ENCODE measurements at regions not wholly inside any gene's neighbourhood (a gene's known extent, or its start where the extent isn't known, plus 50 kb on each side); places are given as distances from the start of the nearest gene placed in this dataset.

DNA sequence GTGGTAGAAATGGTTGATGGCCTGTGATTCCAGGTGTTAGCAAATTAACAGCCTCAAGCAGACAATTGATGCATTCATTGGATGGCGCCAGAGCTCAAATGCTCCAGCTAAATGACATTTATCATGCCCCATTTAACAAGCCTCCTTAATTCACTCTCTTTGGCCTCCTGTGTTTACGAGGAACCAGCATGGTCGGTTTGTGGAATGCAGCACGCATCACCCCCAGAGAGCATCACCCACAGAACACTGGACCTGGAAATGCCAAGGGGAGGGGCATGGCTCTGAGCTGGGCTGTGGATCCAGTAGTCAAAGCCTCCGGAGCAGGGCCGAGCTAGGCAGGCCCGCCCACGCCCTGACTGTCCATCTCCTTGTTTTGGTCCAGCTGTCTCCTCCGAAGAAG lies 434.0 kb downstream of the GADD45G start:
- no peak for DNase-seq

DNA sequence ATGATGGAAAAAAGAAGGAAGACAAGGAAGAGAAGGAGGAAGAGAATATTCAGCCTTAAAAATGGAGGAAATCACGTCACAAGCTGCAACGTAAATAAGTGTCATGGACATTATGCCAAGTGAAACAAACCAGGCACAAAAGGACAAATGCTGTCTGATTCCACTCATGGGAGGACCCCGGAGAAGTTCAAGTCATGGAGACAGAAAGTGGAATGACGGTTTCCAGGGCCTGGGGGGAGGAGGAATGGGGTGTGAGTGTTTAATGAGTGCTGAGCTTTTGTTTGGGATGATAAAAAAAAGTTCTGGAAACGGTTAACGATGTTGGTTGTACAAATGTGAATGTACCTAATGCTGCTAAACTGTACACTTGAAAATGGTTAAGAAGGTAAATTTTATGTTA lies 439.5 kb downstream of the GADD45G start:
- no peak for DNase-seq

DNA sequence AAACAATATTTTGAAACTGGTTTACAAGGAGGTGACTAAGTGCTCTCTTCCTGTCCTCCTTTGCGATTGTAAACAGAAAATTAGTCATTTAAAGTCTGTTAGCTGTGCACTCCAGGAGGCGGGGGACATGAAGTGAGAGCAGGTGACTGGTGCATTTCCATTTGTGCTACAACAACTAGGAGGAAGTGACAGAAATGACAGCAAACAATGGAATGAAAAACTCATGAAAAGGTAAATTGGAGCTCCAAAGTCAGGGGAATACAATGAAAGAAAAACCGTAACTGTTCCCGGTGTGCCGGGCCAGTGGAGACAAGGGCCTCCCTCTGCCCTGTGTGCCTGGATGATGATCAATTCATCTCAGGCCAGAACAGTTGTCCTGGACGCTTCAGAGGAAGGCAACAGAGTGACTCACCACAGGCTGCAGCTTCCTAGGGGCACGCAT lies 439.9 kb downstream of the GADD45G start:
- DNase-seq = no peak

DNA sequence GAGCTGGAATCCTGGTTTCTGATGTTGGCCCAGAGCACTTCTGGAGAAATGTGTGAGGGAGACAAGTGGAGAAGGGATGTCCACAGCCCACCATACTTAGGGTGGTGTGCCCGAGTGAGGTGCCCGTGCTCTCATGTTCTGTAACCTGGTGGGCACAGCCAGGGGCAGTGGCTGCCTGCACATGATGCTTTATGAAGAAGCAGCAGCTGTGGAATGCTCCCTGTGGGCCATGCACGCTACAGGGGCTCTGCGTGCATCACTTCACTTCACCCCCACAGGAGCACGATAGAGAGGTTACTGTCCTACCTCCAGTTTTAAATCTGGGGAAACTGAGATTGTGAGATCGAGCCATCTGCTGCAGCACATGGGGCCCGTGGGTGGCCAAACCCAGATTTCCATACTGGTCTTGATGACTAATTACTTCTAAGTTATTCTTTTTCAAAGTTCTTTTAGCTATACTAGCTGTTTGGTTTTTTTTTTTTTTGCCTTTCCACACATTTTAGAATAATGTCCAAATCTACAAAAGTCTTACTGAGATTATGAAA lies 441.6 kb downstream of the GADD45G start:
- DNase-seq = no peak

GRCh38 chr9:90047828-90048227 lies 443.0 kb downstream of the GADD45G start:
- no peak for DNase-seq

DNA sequence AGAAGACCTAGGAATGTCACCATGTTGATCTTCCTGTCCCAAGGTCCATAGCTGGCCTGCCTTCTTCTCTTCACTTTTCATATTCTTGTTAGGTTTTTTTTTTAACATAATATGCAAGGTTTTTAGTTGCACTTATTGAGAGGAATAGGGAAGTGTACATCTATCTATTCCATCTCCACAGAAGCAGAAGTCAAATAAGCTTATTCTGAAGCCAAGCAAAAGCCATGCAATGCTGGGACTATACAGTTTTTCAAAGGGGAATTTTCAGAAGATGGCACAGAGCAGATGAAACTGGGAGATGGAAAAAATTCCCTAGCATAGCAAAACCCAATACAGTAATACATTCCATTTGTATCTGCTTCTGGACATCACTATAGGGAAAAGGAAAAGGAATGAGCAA lies 447.6 kb downstream of the GADD45G start:
- no peak for DNase-seq

GRCh38 chr9:90053027-90053426 lies 448.2 kb downstream of the GADD45G start:
- DNase-seq = no peak

- no peak for DNase-seq
Measured at GRCh38 chr9:90054810-90055209, 450.0 kb downstream of the GADD45G start.

DNA sequence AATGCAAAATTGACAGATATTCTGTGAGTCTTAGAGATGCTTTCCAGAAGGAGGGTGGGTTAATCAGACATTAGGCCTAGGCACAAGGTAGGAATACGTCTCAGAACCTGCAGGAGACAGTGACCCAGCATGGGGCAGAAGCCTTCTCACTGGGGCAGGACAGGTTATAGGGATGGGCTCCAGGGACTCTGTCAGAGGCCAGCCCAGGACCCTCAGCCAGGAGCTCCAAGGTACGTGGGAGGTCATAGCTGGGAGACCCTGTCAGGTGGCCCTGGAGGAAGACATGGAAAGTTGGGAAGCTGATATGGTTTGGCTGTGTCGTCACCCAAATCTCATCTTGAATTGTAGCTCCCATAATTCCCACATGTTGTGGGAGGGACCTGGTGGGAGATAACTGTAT lies 450.4 kb downstream of the GADD45G start:
- no peak for DNase-seq

DNA sequence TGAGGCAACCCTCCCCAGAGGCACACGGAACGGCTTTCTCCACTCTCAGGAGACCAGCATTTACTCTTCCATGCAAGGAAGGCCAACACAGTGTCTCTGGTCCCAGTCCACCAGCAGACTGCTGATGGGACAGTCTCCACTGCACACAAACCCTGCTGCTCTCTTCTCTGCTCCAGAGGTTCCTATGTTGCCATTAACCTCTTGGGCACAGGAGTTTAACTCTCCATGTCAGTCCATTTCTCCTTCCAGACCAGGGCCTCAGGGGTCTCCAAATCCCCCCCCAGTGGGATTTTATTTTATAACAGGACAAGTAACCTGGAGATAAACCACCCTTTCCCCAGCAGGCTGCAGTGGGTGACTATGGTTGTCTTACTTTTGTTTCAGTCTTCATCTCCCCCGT lies 452.5 kb downstream of the GADD45G start:
- DNase-seq = no peak

GRCh38 chr9:90058182-90058763 lies 453.5 kb downstream of the GADD45G start:
- no peak for DNase-seq

DNA sequence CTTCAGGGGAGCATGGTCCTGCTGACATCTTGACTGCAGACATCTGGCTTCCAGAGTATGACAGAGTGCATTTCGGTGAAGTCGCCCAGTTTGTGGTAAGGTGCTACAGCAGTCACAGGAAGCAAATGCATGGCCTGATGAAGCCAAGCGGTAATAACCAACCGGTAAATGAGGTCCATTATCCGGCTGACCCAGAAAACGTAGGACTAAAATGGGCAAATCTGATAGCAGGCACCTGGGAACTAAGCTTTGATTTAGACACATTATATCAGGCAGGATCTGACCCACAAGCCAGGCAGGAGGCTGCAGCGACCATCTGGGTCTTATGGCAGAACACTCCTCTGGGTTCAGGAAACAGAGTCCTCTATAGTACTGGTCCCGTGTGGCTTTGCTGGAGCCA lies 454.6 kb downstream of the GADD45G start:
- no peak for DNase-seq

DNA sequence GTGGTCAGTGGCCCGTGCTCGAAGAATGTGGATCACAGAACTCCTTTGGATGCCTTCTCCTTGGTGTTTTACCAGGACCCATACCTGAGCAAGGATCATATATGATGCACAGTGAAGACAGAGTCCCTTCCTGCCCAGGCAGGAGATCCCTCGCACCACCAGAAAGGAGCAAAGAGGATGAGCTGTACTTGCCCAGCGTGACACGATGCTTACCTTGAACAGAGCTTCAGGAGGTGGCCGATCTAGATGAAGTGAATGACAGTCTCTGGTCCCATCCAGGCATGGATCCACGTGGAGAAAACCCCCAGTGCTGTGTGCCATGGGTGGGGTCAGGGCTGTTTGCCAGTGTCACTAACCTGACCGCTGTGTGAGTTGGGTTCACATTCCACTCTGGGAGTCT lies 455.4 kb downstream of the GADD45G start:
- DNase-seq = no peak

DNA sequence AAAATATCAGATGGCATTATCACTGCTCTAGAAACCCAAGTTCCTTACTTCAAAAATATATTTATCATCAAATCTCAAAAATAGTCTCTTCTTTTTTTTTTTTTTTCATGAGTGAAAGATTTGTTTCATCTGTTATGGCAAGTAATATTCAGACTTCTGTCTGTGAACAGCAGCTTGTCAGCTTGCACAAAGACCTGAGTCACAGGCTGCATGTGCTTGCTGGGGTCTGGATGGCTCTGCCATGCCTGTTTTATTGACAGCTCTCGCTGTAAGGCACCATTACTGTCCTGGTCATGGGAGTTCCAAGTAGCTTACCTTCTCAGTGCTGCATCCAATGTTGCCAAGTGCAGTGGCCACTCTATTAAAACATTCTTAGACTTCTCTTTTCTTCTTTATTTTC lies 456.4 kb downstream of the GADD45G start:
- no peak for DNase-seq

DNA sequence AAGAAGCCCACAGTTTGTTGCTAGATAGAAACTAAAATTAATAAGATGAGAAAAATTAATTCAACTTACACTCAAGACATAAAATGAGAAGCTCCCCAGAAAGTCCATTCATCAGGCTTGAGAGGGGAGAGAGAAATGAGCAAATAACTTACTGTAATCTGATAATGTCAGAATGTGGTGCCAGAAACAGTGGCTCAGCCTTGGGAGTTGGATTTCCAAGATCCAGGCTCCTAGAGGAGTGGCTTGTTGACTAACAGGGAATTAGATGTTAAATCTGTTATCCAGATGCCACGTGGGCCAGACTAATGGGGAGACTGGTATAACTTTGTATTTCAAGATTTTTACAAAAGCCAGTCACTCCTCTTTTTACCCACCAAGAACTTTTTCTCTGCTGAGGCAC lies 458.2 kb downstream of the GADD45G start:
- DNase-seq = no peak

DNA sequence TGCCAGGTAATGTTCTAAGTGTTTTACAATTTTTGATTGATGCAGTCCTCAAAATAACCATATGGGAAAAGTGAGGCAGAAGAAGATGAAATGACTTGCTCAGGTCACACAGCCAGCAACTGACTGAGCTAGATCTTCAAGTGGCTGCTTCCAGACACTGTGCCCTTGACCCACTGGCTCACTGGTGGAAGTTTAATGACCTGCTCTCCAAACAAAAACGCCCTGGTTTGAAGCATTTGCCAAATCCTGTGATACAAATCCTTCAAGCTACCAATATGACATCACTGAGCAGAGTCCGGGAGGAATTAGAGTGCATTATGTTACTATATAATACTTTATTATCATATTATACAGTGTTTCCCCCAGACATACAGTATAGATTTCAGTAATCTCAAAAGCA lies 459.4 kb downstream of the GADD45G start:
- no peak for DNase-seq

DNA sequence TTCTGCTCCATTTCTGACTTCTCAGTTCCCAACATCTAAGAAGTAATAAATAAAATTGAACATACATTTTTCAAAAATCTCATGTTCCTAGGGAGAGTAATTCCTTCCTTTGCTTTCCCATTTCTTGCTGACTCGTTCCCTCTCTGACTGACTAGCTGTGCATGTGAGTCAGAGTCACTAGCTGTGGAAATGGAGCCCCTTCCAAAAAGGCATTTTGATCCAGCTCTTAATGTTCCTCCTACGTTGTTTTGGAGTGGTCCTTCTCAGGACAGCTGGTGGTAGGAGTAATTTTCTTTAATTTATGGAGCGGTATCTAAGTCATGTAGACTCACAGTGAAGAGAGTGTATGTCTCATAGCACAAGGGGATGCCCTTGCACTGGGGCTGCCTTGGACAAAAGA lies 460.2 kb downstream of the GADD45G start:
- DNase-seq = no peak

DNA sequence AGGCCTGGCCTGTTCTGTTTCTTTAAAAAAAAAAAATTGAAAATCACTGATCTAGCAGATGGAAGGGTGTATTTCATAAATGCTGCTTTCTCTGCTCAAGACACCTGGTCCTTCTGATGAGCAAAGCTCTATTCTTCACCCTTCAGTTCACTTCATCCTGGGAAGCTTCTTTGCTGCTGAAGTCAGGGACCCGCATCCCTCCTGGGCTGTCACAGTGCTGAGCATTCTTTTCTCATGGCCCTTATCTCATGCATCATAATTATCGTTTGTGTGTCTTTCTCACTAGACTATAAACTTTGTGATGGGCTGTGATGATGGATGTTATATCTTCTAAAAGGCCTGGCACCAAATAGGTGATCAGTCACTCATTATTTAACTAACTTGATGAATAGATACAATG lies 461.0 kb downstream of the GADD45G start:
- DNase-seq = no peak

DNA sequence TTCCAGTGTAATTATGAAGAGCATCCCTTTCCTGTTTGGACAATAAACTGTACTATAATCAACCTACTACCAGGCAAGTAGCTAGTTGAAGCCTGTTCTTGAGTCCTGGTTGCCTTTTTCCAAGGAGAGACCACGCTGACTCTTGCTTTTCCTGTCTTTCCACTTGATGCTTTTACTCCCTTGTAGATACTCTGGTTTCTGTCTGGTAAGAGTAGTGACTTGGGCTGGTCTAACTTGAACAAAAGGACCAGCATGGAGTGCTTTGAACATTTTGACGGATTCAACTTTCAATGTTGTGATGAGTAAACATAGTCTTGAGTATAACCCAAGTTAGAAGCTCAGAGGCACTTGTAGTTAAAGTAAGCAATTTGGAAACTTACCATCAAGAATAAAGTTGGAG lies 464.3 kb downstream of the GADD45G start:
- DNase-seq = no peak

GRCh38 chr9:90070056-90070455 lies 465.2 kb downstream of the GADD45G start:
- no peak for DNase-seq

GRCh38 chr9:90070469-90070868 lies 465.7 kb downstream of the GADD45G start:
- no peak for DNase-seq

DNA sequence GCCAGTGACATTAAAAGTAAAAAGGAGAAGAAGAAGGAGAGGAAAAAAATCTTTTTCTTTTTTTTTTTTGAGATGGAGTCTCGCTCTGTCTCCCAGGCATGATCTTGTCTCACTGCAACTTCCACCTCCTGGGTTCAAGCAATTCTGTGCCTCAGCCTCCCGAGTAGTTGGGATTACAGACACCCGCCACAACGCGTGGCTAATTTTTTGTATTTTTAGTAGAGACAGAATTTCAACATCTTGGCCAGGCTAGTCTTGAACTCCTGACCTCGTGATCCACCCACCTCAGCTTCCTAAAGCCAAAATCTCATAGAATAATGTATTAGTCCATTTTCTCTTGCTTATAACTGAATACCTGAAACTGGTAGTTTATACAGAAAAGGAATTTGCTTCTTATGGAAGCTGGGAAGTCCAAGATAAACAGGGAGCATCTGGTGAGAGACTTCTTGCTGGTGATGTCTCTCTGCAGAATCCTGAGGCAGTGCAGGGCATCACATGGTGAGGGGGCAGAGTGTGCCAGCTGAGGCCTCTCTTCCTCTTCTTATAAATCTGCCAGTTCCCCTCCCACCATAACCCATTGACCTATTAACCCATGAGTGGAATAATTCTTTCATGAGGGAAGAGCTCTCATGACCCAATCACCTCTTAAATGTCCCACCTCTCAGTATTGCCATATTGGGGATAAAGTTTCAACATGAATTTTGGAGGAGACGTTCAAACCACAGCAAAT lies 466.3 kb downstream of the GADD45G start:
- no peak for DNase-seq

DNA sequence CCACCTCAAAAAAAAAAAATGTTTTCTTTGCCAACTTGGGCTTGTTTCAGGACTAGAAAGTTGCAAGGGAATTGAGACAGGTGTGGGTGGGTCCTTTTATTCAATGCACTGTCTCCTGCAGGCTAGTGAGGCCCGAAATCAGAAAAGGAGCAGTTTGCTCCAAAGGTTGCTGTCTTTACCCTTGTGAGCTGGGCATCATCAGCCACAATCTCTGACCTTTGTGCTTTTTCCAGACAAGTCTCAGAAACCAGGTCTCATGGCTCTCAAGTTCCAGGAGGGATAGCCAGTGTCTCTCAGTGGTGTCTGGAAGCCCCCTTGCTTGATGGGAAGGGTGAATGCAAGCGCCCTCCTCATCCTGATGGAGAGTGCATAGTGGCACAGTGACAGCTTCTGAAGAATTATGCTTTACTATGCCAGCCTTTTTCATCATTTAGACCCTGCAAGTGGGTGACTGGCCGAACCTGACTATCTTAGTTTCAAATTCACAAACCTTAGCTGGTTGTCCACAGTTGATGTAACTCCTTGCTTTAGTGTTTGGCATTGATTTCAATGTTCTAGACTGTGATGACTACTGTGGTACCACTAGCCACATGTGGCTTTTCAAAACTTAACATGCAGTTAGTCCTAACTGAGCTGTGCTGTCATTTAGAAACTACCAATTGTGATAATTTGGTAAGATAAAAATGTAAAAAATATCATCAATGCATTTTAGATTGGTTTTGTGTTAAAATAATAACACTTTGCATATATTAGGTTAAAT lies 468.6 kb downstream of the GADD45G start:
- no peak for DNase-seq

All from stimulated activated naive CD4-positive, alpha-beta T cell (primary cell).